ENCODE measurements at regions not wholly inside any gene's neighbourhood (a gene's known extent, or its start where the extent isn't known, plus 50 kb on each side); places are given as distances from the start of the nearest gene placed in this dataset.

DNA sequence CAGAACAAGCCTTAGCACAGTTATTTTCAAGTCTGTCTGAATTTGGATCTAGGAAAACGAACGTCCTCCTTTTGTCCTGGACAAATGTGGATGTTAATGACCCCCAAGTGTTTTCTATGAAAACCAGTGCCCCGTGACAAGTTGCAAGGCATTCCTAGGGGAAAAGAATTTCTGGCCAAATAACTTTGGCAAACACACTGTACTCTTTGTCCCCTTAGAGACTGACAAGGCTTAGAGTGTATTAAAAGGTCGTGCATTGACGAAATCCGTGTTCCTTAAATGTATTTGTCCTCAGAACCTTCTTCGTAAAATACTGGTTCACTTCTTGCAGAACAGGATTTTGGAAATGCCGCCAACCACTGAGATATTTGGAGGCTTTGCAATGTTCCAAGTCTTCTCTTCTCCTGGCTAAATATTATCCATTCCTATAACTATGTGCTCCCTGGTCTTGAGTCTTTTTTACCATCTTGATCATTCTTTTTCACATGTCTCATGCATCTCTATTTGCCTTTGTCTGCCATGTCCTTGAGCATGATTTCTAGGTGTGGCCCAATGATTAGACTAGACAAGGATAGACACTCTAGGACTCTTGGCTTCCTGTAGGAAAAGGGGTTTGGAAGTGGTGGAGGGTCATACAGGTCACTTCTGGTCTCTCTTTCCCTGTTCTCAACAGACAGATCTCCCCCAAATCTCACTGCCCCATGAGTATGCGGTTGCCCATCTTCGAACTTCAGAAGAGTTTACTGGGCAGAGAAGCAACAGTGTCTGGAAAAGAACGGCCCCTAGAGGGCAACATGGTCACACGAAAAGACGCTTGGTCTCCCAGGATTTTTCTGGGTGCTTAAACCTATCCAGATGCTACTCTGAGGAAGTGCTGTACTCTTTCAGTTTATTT lies 117.5 kb downstream of the EDEM1 start:
- DNase-seq (ENCODE audit: low read depth in 1 of 2, low spot score in 1 of 2): no peak

DNA sequence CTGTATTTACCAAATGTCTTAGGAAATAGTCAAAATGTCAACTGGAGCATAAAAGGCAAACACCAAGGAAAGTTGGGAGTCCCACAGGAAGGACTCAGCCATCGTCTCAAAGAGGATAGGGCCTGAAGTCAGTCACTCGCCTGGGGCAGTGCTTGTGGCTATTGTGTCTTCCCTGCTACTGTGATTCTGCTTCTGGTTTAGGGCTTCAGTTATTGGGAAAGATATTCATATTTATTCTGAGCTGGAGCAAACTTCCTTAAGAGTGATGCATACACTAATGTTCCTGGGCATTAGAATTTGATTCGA lies 118.1 kb downstream of the EDEM1 start:
- no peak for DNase-seq (ENCODE audit: low read depth in 1 of 2, low spot score in 1 of 2)

GRCh38 chr3:5309171-5309570 lies 121.7 kb downstream of the EDEM1 start:
- DNase-seq (ENCODE audit: low read depth in 1 of 2, low spot score in 1 of 2): no peak

GRCh38 chr3:5309602-5310001 lies 122.1 kb downstream of the EDEM1 start:
- DNase-seq (ENCODE audit: low read depth in 1 of 2, low spot score in 1 of 2): no peak

DNA sequence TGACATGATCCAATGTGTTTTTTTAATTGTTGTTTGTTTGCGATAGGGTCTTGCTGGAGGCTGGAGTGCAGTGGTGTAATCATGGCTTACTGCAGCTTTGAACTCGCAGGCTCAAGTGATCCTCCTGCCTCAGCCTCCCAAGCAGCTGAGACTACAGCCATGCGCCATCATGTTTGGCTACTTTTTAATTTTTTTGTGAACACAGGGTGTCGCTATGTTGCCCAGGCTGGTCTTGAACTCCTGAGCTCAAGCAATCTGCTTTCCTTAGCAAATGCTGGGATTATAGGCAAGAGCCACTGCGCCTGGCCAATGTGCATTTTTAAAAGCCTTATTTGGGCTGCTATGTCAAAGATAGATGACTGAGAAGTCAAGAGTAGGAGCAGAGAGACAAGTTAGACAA lies 123.0 kb downstream of the EDEM1 start:
- no peak for DNase-seq (ENCODE audit: low read depth in 1 of 2, low spot score in 1 of 2)

DNA sequence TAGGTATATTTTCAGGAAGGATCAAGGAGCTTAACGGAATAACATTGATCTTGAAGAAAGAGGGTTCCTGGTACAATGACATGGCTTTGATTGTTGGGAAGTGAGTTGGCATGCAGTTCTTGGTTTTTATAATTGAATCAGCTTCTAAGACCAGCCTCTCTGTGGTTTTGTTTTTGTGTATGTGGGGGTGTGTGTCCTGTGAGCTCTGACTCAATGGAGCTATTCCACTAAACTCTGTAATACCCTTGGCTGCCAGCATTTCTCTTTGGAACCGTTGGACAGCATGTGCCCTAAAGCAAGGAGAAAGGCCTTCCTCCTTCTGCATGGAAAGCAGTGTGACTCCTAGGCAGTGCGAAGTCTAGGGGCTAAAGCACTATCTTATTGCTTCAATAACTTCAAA lies 124.8 kb downstream of the EDEM1 start:
- DNase-seq (ENCODE audit: low read depth in 1 of 2, low spot score in 1 of 2): no peak

DNA sequence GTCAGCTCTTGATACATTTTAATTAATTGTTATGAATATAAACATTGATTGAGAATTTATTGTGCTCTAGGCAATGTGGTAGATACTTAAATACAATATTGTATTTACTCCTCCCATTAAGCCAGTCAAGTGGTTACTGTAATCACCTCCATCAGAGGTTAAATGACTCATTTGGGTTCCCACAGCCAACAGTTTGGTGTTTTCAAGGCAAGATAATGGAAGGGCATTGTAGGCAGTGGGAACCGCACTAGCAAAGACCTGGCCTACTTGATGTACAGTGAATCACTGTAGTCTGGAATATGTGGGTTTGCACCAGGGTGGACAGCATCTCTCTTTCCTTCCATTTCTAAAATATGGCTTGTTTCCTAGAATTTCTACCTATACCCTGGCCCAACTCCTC lies 127.4 kb downstream of the EDEM1 start:
- no peak for DNase-seq (ENCODE audit: low read depth in 1 of 2, low spot score in 1 of 2)

DNA sequence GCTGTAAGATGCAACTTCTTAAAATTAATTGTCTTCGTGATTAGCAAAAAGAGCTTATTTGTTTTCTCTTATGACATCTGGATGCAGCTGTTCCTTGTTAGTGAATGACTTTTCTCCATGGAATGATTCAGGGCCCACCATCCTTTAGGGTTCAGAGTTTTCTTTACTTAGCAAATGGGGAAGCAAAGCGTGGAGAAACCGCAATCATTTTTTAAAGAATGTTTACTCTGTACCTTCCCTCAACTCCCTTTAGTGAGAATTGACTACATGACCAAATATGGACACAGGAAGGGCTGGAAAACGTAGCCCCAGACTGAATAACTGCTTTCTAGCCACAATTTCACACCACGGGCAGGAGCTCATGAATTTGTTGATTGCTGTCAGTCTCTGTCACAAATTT lies 130.1 kb downstream of the EDEM1 start:
- no peak for DNase-seq (ENCODE audit: low read depth in 1 of 2, low spot score in 1 of 2)

DNA sequence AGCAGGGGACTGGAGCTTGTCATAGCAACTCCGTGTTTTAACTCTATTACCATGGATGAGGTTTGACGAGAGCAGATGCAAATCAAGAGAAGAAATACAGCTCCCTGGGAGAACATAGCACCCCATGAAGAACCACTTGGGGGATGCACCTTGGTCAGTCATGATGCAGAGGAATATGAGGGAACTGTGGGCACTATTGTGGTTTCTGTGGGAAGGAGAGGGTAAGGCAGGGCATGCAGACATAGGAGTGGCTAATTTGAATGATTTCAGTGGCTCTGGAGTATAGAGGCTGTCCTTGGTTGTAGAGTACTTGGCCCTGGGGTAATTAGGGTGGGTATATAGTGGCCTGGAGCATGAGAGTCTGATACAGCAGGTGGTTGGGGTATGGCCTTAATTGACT lies 131.9 kb downstream of the EDEM1 start:
- DNase-seq (ENCODE audit: low read depth in 1 of 2, low spot score in 1 of 2): no peak

GRCh38 chr3:5321666-5322340 lies 134.3 kb downstream of the EDEM1 start:
- no peak for DNase-seq (ENCODE audit: low read depth in 1 of 2, low spot score in 1 of 2)

DNA sequence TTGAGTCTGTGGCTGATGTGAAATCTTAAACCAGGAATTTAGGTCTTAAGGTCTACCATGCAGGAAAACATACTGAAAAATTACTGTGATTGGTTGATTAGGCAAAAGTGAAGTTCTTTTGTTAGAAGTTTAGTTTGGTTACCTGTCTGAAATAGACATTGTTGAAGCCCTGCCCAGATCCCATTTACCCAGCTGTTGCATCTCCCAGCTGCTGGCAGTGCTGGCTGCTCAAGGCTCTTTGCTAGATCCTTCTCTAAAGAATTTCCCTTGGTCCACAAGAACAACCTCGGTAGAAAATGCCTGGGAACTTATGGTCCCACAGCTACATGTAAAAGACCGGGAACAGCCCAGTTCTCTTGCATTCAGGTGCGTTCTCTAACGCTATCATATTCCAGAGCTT lies 137.3 kb downstream of the EDEM1 start:
- no peak for DNase-seq (ENCODE audit: low read depth in 1 of 2, low spot score in 1 of 2)

DNA sequence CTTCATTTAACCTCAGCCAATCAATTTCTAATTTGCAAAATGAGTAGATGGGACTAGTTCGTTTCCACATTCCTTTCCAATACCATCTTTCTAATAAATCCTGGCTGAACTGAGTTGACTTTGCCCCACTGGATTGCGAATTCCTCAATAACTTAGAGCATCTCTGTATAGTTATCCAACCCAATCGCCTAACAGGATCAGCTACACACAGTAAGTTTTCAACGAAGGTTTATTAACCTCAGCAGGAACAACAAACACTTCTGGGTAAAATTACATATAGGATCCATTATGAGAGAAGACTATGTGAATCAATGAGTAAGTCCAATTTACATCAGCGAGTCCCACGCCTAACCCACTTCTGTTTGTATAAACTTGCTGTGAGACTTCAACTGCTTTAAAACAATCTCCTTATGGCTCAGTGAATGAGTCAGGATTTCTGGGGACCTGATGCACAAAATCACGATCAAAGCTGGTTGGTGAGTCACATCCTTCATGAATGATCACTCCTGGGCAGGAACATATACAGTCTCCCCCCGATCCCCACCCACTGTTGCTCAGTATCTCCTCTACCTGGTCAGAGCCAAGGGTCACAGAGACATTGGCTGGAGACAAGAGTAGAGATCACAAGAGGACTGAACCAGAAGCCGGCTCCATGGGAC lies 142.8 kb downstream of the EDEM1 start:
- DNase-seq (ENCODE audit: low read depth in 1 of 2, low spot score in 1 of 2): no peak

DNA sequence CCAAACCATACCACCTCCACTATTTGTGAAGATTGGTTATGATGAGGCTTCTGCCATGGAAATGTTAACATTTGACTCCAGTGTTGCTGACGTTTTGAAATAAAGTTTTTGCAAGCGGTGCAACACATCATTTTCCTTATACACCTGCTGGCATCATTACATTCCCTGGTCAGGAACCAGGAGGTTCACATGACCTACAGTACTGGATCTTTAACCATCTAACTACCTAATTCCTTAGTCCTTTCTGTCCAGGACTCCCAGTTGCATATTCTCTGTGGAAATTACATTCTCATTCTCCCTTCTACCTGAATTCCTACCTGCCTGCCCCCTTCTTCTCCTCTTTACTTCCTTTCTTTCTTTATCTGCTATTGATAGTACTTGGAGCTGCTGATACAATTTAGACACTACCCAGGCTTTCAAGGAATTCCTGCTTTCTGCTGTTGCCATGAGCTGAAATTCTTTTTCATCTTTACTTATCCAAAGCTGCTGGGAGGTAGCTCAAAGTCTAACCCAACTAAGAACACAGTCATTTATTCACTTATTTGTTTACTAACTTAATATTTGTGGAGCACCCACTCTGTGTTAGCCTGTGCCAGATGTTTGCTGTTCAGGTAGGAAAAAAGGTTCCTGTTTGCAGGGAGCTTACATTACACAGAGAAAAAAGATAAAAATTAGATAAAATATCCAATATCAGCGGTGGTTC lies 144.2 kb downstream of the EDEM1 start:
- DNase-seq (ENCODE audit: low read depth in 1 of 2, low spot score in 1 of 2): no peak

- DNase-seq (ENCODE audit: low read depth in 1 of 2, low spot score in 1 of 2): no peak
Observed at GRCh38 chr3:5332270-5332956, 144.9 kb downstream of the EDEM1 start.

DNA sequence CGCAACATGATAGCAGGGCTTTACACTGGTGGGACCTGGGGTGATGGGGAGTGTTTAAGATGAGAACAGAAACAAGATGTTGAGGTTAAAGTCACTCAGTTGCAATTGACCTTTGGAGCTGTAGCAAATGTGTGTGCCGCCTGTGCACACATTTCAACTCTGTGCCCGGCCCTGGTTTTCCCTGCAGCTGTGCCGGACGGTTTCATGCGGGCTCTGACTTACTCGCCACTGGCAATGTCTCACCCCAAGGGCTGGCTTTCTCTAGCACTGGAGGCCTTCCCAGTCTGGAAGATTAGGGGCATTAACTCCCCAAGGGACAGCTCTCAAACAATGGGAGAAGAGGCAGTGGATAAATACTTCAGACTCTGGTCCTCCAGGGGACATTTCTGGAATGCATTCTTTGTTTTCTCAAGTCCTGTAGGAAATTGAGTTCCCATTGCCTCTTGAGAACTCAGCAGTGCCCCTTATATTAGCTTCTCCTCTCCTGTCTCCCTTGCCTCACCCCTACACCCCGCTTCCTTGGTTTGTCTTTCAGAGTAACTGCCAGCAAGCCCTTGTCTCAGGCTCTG lies 152.5 kb downstream of the EDEM1 start:
- DNase-seq (ENCODE audit: low read depth in 1 of 2, low spot score in 1 of 2): no peak

DNA sequence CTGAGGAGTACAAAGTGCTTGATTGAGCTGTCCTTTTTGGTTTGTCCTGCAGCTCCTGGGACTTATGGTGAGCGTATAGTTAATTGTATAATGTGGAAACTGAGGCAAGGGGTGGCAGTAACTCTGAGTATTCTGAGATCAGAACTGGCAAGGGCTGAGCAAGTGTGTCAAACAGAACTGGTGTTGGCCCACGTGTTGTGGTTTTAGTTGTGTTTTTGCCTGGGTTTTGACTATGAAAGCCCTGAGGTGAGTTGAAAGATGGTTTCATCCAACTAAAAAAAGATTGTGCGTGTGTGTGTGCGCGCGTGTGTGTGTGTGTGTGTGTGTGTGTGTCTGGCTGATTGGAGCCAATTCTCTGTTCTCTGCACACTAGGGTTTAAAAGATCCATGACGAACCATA lies 154.1 kb downstream of the EDEM1 start:
- no peak for DNase-seq (ENCODE audit: low read depth in 1 of 2, low spot score in 1 of 2)

DNA sequence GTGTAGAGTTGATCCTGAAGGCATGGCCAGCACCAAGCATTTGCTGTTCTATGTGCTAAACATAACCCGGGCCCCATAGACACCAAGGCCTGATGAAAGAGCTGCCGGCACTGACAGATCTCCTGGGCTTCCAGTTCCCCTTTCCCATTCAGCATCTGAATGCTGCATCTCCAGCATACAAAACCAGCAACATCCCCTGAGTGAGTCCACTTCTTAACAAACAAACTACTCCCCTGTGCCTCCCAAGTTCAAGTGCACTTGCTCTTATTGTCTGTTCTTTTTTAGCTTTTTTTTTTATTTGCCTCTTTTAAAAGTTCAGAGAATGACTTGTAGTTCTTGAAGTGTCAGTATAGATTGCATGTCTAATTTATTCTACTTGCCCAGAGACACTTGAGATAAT lies 156.0 kb downstream of the EDEM1 start:
- DNase-seq (ENCODE audit: low read depth in 1 of 2, low spot score in 1 of 2): no peak

- no peak for DNase-seq (ENCODE audit: low read depth in 1 of 2, low spot score in 1 of 2)
Observed at GRCh38 chr3:5344707-5345106, 157.2 kb downstream of the EDEM1 start.

GRCh38 chr3:5347486-5347885 lies 160.0 kb downstream of the EDEM1 start:
- DNase-seq (ENCODE audit: low read depth in 1 of 2, low spot score in 1 of 2): no peak

DNA sequence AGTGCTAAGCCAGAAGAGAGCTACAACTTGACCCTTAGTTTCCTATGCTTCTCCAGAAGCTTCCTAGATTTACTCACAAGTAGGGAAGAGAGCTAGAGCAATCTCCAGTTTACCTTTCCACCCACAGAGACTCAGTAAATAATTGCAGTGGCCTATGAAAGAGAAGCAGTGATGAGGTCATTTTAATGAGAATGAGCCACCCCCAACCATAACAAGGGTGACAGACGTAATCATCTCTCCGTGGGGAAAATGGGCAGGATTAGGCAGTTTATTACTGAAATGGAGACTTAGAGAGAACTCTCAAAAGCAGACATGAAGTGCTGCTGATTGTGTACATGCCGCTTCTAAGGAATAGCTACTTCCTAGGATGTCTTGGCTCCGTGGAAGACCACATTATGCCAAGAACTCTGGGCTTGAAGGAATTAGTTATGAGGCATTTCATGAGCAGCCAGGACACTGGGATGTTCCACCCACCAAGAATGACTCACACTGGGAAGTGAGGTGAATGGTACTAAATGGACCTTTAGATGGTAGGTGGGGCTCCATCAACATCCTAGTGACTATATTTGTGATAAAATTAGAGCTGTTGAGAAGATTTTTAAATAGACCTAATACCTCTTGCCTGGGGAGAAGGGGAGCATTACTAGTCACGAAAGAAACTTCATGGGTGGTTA lies 160.9 kb downstream of the EDEM1 start:
- no peak for DNase-seq (ENCODE audit: low read depth in 1 of 2, low spot score in 1 of 2)

Measured in activated T-helper 1 cell treated with anti-CD3 and anti-CD28 coated beads, Interleukin-2, amount 50 U/mL, for 16 hours (primary cell).